ENCODE measurements at regions not wholly inside any gene's neighbourhood (a gene's known extent, or its start where the extent isn't known, plus 50 kb on each side); places are given as distances from the start of the nearest gene placed in this dataset.

GRCh38 chr2:18754286-18754685 lies 164.9 kb upstream of the NT5C1B start:
- TF ChIP-seq CTCF (IDR thresholded peaks at IDR 0.05) (no peak), POLR2A (IDR thresholded peaks at IDR 0.05) (no peak)
